Nephron (organoid): ENCODE measurements at regions not wholly inside any gene's neighbourhood (a gene's known extent, or its start where the extent isn't known, plus 50 kb on each side); places are given as distances from the start of the nearest gene placed in this dataset.

ENCODE experiments used
- H3K27ac Mint-ChIP-seq, 3 experiments: 2 replicates each; pipeline ENCODE4 v1.8.0; 2020; ENCODE audit warnings: mixed read lengths in 3 of 3, mild to moderate bottlenecking in 2 of 3, moderate library complexity in 1 of 3
- H3K27me3 Mint-ChIP-seq: 2 replicates; pipeline ENCODE4 v1.8.0; 2021; ENCODE audit warnings: low read depth, mild to moderate bottlenecking, moderate library complexity, mixed read lengths
- H3K36me3 Mint-ChIP-seq: 2 replicates; pipeline ENCODE4 v1.8.0; 2020; ENCODE audit warnings: low read depth, mixed read lengths
- H3K4me1 Mint-ChIP-seq: 2 replicates; pipeline ENCODE4 v1.8.0; 2020; ENCODE audit warnings: mixed read lengths
- H3K4me3 Mint-ChIP-seq, 3 experiments: 2 replicates each; pipeline ENCODE4 v1.8.0; 2020; ENCODE audit warnings: mild to moderate bottlenecking in 3 of 3, mixed read lengths in 3 of 3, moderate library complexity in 2 of 3
- H3K9me3 Mint-ChIP-seq: 2 replicates; pipeline ENCODE4 v1.8.0; 2020; ENCODE audit warnings: mixed read lengths
- CTCF ChIP-seq, 3 experiments: fragments of 200-600 bp; sonication (generic); IDR thresholded peaks; one replicate each; pipeline ENCODE4 v1.5.0; 2021; ENCODE audit warnings: antibody characterized with exemption in 3 of 3; ENCODE audit not compliant: unreplicated experiment in 3 of 3

- Mint-ChIP-seq H3K9me3 (peaks cover 11% of the 10 kb centered on the region), H3K4me3 (no peak overlapping the region), H3K27ac (no peak overlapping the region), H3K4me1 (no peaks in the 10 kb centered on the region), H3K27me3 (no peaks in the 10 kb centered on the region), H3K36me3 (no peaks in the 10 kb centered on the region)
- no peak for TF ChIP-seq CTCF (IDR thresholded peaks at IDR 0.05; ENCODE audit: unreplicated experiment in 3 of 3)
Measured at GRCh38 chr4:63578383-63578782, 830.9 kb downstream of the TECRL start.

GRCh38 chr4:63566658-63567057 is 842.6 kb downstream of the TECRL start:
- Mint-ChIP-seq H3K4me1 (no peaks in the 10 kb centered on the region), H3K4me3 (no peak overlapping the region), H3K27ac (no peak overlapping the region), H3K27me3 (no peaks in the 10 kb centered on the region), H3K36me3 (no peaks in the 10 kb centered on the region), H3K9me3 (peaks cover 3% of the 10 kb centered on the region)
- no peak for TF ChIP-seq CTCF (IDR thresholded peaks at IDR 0.05; ENCODE audit: unreplicated experiment in 3 of 3)

- Mint-ChIP-seq H3K4me1 (no peaks in the 10 kb centered on the region), H3K27ac (no peak overlapping the region), H3K9me3 (no peaks in the 10 kb centered on the region), H3K27me3 (no peaks in the 10 kb centered on the region), H3K4me3 (no peak overlapping the region), H3K36me3 (no peaks in the 10 kb centered on the region)
- peak in 2 of 3 experiments; percentile 12 to 19 for TF ChIP-seq CTCF (IDR thresholded peaks at IDR 0.05; ENCODE audit: unreplicated experiment in 3 of 3)
Measured at GRCh38 chr4:63563288-63564014, 845.8 kb downstream of the TECRL start.

GRCh38 chr4:63558709-63559108 is 850.5 kb downstream of the TECRL start:
- TF ChIP-seq CTCF (IDR thresholded peaks at IDR 0.05; ENCODE audit: unreplicated experiment in 3 of 3): no peak
- H3K9me3 Mint-ChIP-seq: no peaks in the 10 kb centered on the region
- H3K4me1 Mint-ChIP-seq: no peaks in the 10 kb centered on the region
- H3K36me3 Mint-ChIP-seq: no peaks in the 10 kb centered on the region
- H3K27me3 Mint-ChIP-seq: no peaks in the 10 kb centered on the region
- no peak overlapping the region for H3K4me3 Mint-ChIP-seq
- no peak overlapping the region for H3K27ac Mint-ChIP-seq

- no peak for TF ChIP-seq CTCF (IDR thresholded peaks at IDR 0.05; ENCODE audit: unreplicated experiment in 3 of 3)
Measured at GRCh38 chr4:63556332-63556731, 852.9 kb downstream of the TECRL start.

GRCh38 chr4:63553123-63553522 is 856.1 kb downstream of the TECRL start:
- TF ChIP-seq CTCF (IDR thresholded peaks at IDR 0.05; ENCODE audit: unreplicated experiment in 3 of 3): no peak
- Mint-ChIP-seq H3K4me3 (no peak overlapping the region), H3K4me1 (no peaks in the 10 kb centered on the region), H3K27me3 (no peaks in the 10 kb centered on the region), H3K36me3 (no peaks in the 10 kb centered on the region), H3K9me3 (no peaks in the 10 kb centered on the region), H3K27ac (peak overlapping the region in 1 of 3 experiments; percentile 67)

More at GRCh38 chr4:63556332-63556731, 852.9 kb downstream of the TECRL start:
- Mint-ChIP-seq H3K4me3 (no peak overlapping the region), H3K9me3 (no peaks in the 10 kb centered on the region), H3K27me3 (no peaks in the 10 kb centered on the region), H3K4me1 (no peaks in the 10 kb centered on the region), H3K27ac (no peak overlapping the region), H3K36me3 (no peaks in the 10 kb centered on the region)
